ACHN (cell line): ENCODE measurements at regions not wholly inside any gene's neighbourhood (a gene's known extent, or its start where the extent isn't known, plus 50 kb on each side); places are given as distances from the start of the nearest gene placed in this dataset.

Experiments used
- DNase-seq: peaks from one replicate; pipeline ENCODE4 v3.0.0-alpha.2; 2015
- in situ Hi-C: cut with HindIII; loops from 2 replicates; pipeline ENCODE4 v1.10.0; 2017; ENCODE audit warnings: low sequenced_read_pairs, low pct_ligation_motif_present, low pct_unique_long_range_greater_than_20kb

GRCh38 chr1:232531291-232531690 is 98.6 kb downstream of the SIPA1L2 start:
- in situ Hi-C loops: no loop called here
- DNase-seq: no peak

GRCh38 chr1:232529747-232530146 is 100.2 kb downstream of the SIPA1L2 start:
- in situ Hi-C loops: no loop called here
- DNase-seq: no peak

- no peak for DNase-seq
- in situ Hi-C loops: no loop called here
Observed at GRCh38 chr1:232528472-232529089, 101.4 kb downstream of the SIPA1L2 start.

- DNase-seq: no peak
- in situ Hi-C loops: no loop called here
Observed at GRCh38 chr1:232524056-232524455, 105.9 kb downstream of the SIPA1L2 start.

GRCh38 chr1:232522189-232522588 is 107.7 kb downstream of the SIPA1L2 start:
- DNase-seq: no peak
- in situ Hi-C loops: no loop called here

- DNase-seq: no peak
- in situ Hi-C loops: no loop called here
Observed at GRCh38 chr1:232521660-232522059, 108.3 kb downstream of the SIPA1L2 start.

GRCh38 chr1:232519186-232519585 is 110.7 kb downstream of the SIPA1L2 start:
- no peak for DNase-seq
- in situ Hi-C loops: no loop called here

GRCh38 chr1:232518349-232518748 is 111.6 kb downstream of the SIPA1L2 start:
- in situ Hi-C loops: no loop called here
- DNase-seq: no peak

GRCh38 chr1:232517204-232517603 is 112.7 kb downstream of the SIPA1L2 start:
- DNase-seq: no peak
- in situ Hi-C loops: no loop called here

- DNase-seq: no peak
- in situ Hi-C loops: no loop called here
Observed at GRCh38 chr1:232515706-232516105, 114.2 kb downstream of the SIPA1L2 start.

- no peak for DNase-seq
- in situ Hi-C loops: no loop called here
Observed at GRCh38 chr1:232512712-232513111, 117.2 kb downstream of the SIPA1L2 start.

GRCh38 chr1:232511172-232511571 is 118.8 kb downstream of the SIPA1L2 start:
- in situ Hi-C loops: no loop called here
- no peak for DNase-seq

- in situ Hi-C loops: no loop called here
- no peak for DNase-seq
Observed at GRCh38 chr1:232510367-232511110, 119.4 kb downstream of the SIPA1L2 start.

GRCh38 chr1:232509570-232509969 is 120.4 kb downstream of the SIPA1L2 start:
- in situ Hi-C loops: no loop called here
- DNase-seq: no peak

GRCh38 chr1:232508130-232508701 is 121.7 kb downstream of the SIPA1L2 start:
- DNase-seq: no peak

GRCh38 chr1:232507571-232507970 is 122.4 kb downstream of the SIPA1L2 start:
- in situ Hi-C loops: no loop called here
- DNase-seq: no peak

More at GRCh38 chr1:232508130-232508701, 121.7 kb downstream of the SIPA1L2 start:
- in situ Hi-C loops: no loop called here

GRCh38 chr1:232505884-232506283 is 124.0 kb downstream of the SIPA1L2 start:
- in situ Hi-C loops: no loop called here

GRCh38 chr1:232504651-232505050 is 125.3 kb downstream of the SIPA1L2 start:
- no peak for DNase-seq
- in situ Hi-C loops: no loop called here

More at GRCh38 chr1:232505884-232506283, 124.0 kb downstream of the SIPA1L2 start:
- DNase-seq: no peak

- no peak for DNase-seq
- in situ Hi-C loops: no loop called here
Observed at GRCh38 chr1:232503497-232503896, 126.4 kb downstream of the SIPA1L2 start.

GRCh38 chr1:232501854-232502253 is 128.1 kb downstream of the SIPA1L2 start:
- no peak for DNase-seq
- in situ Hi-C loops: no loop called here
